Erythroblast (primary cell): ENCODE measurements at regions not wholly inside any gene's neighbourhood (a gene's known extent, or its start where the extent isn't known, plus 50 kb on each side); places are given as distances from the start of the nearest gene placed in this dataset.

Experiments
- GATA1 ChIP-seq: IDR thresholded peaks from 2 replicates; pipeline ENCODE4 v1.6.1; 2011; ENCODE audit warnings: low read depth, mild to moderate bottlenecking, control low read depth, low read length, moderate library complexity
- POLR2A ChIP-seq: IDR thresholded peaks from 2 replicates; pipeline ENCODE4 v1.6.1; 2011; ENCODE audit warnings: mild to moderate bottlenecking, low read length

- TF ChIP-seq POLR2A (no peak), GATA1 (no peak)
These were observed 348.6 kb downstream of the TRAM1L1 start for GRCh38 chr4:116736756-116737155.
